IgD-negative memory B cell (primary cell): ENCODE measurements at regions not wholly inside any gene's neighbourhood (a gene's known extent, or its start where the extent isn't known, plus 50 kb on each side); places are given as distances from the start of the nearest gene placed in this dataset.
"Not testable (repeated sequence)": the region's sequence is repeated elsewhere in the genome, so short reads cannot be mapped to it uniquely, and the experiment has no call there.

ENCODE experiments used
- H3K27ac Mint-ChIP-seq, 3 donors: one replicate each; pipeline ENCODE4 v1.8.0; 2020 to 2022; ENCODE audit warnings: mild to moderate bottlenecking in 3 of 3, mixed read lengths in 3 of 3, moderate library complexity in 1 of 3
- H3K27me3 Mint-ChIP-seq: one replicate; pipeline ENCODE4 v1.8.0; 2021; ENCODE audit warnings: mixed read lengths
- H3K36me3 Mint-ChIP-seq: one replicate; pipeline ENCODE4 v1.8.0; 2020; ENCODE audit warnings: mild to moderate bottlenecking, mixed read lengths
- H3K4me1 Mint-ChIP-seq, 3 donors: one replicate each; pipeline ENCODE4 v1.8.0; 2020 to 2022; ENCODE audit warnings: mixed read lengths in 3 of 3, mild to moderate bottlenecking in 1 of 3
- H3K4me3 Mint-ChIP-seq, 4 donors: one replicate each; pipeline ENCODE4 v1.8.0; 2020 to 2022; ENCODE audit warnings: mild to moderate bottlenecking in 4 of 4, mixed read lengths in 4 of 4, moderate library complexity in 3 of 4
- H3K9me3 Mint-ChIP-seq, 3 donors: one replicate each; pipeline ENCODE4 v1.8.0; 2020 to 2021; ENCODE audit warnings: mixed read lengths in 3 of 3, mild to moderate bottlenecking in 1 of 3

- no peak overlapping the region for H3K4me3 Mint-ChIP-seq
- no peak overlapping the region for H3K27ac Mint-ChIP-seq
- peaks cover 0 to 26% (median 2%) of the 10 kb centered on the region in 3 donors for H3K9me3 Mint-ChIP-seq
- no peaks in the 10 kb centered on the region for H3K36me3 Mint-ChIP-seq
- no peaks in the 10 kb centered on the region for H3K27me3 Mint-ChIP-seq
- no peaks in the 10 kb centered on the region for H3K4me1 Mint-ChIP-seq
Observed at GRCh38 chr4:126874533-126874932, 758.2 kb upstream of the INTU start.

- H3K9me3 Mint-ChIP-seq = peaks cover 0 to 7% (median 4%) of the 10 kb centered on the region in 3 donors
- no peaks in the 10 kb centered on the region for H3K4me1 Mint-ChIP-seq
- H3K27me3 Mint-ChIP-seq = no peaks in the 10 kb centered on the region
- H3K27ac Mint-ChIP-seq = no peak overlapping the region
- H3K36me3 Mint-ChIP-seq = no peaks in the 10 kb centered on the region
- H3K4me3 Mint-ChIP-seq = no peak overlapping the region
Observed at GRCh38 chr4:126888968-126889367, 743.8 kb upstream of the INTU start.

- no peak overlapping the region for H3K27ac Mint-ChIP-seq
- H3K4me1 Mint-ChIP-seq = no peaks in the 10 kb centered on the region
- peaks cover 5 to 9% (median 5%) of the 10 kb centered on the region in 3 donors for H3K9me3 Mint-ChIP-seq
- H3K4me3 Mint-ChIP-seq = no peak overlapping the region
- no peaks in the 10 kb centered on the region for H3K27me3 Mint-ChIP-seq
- no peaks in the 10 kb centered on the region for H3K36me3 Mint-ChIP-seq
Observed at GRCh38 chr4:126890383-126890782, 742.4 kb upstream of the INTU start.

- H3K27me3 Mint-ChIP-seq = no peaks in the 10 kb centered on the region
- H3K4me3 Mint-ChIP-seq = no peak overlapping the region
- peaks cover 5 to 9% (median 6%) of the 10 kb centered on the region in 3 donors for H3K9me3 Mint-ChIP-seq
- H3K4me1 Mint-ChIP-seq = no peaks in the 10 kb centered on the region
- H3K36me3 Mint-ChIP-seq = no peaks in the 10 kb centered on the region
- no peak overlapping the region for H3K27ac Mint-ChIP-seq
Observed at GRCh38 chr4:126890994-126891393, 741.8 kb upstream of the INTU start.

GRCh38 chr4:126894963-126895362, 737.8 kb upstream of the INTU start:
- H3K27me3 Mint-ChIP-seq = no peaks in the 10 kb centered on the region
- no peak overlapping the region for H3K27ac Mint-ChIP-seq
- H3K9me3 Mint-ChIP-seq = peaks cover 6 to 18% (median 10%) of the 10 kb centered on the region in 3 donors
- H3K4me1 Mint-ChIP-seq = no peaks in the 10 kb centered on the region
- H3K36me3 Mint-ChIP-seq = no peaks in the 10 kb centered on the region
- no peak overlapping the region for H3K4me3 Mint-ChIP-seq

DNA sequence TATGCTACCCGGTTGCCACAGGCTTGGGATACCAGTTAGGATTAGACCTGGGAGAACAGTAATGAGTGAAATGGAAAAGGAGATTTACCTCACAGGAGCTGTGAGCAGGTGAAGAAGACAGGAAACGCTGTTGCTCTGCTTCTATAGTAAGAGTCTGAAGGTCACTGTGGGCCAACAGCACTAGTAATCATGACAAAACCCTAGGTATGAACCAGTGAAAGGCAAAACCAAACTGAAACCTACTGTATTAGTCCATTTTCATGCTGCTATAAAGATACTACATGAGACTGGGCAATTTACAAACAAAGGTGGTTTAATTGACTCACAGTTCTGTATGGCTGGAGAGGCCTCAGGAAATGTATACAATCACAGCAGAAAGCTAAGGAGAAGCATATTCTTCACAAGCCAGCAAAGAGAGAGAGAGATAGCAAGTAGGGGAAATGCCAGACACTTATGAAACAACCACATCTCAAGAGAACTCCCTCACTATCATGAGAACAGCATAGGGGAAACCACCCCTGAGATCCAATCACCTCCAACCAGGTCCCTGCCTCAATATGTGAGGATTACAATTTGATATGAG, 736.7 kb upstream of the INTU start:
- Mint-ChIP-seq H3K27me3 (no peaks in the 10 kb centered on the region), H3K4me3 (no peak overlapping the region), H3K9me3 (peaks cover 2 to 20% (median 8%) of the 10 kb centered on the region in 3 donors)

GRCh38 chr4:126897038-126897437, 735.7 kb upstream of the INTU start:
- H3K4me1 Mint-ChIP-seq = no peaks in the 10 kb centered on the region
- H3K27ac Mint-ChIP-seq = no peak overlapping the region
- no peaks in the 10 kb centered on the region for H3K27me3 Mint-ChIP-seq
- peaks cover 2 to 22% (median 8%) of the 10 kb centered on the region in 3 donors for H3K9me3 Mint-ChIP-seq
- no peak overlapping the region for H3K4me3 Mint-ChIP-seq
- no peaks in the 10 kb centered on the region for H3K36me3 Mint-ChIP-seq

More for the DNA sequence above, 736.7 kb upstream of the INTU start:
- no peaks in the 10 kb centered on the region for H3K4me1 Mint-ChIP-seq
- no peak overlapping the region for H3K27ac Mint-ChIP-seq
- no peaks in the 10 kb centered on the region for H3K36me3 Mint-ChIP-seq

DNA sequence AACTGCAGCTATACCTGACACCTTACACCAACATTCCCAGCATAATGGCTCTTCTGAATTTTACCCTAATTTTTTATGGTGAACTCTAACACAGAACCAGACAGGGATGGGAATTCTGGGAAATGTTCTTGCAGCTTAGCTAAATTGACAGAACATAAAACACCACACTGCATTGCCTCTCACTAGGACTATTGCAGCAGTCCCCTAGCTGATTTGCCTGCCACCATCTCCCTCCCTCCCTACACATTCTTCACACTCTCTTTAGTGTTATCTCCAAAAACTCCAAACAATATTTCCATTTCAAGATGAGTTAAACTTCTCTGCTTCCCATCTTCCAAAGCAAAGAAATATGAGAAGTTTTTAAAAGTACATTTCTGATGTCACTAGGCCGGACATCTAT, 733.9 kb upstream of the INTU start:
- peaks cover 2 to 22% (median 6%) of the 10 kb centered on the region in 3 donors for H3K9me3 Mint-ChIP-seq
- no peaks in the 10 kb centered on the region for H3K4me1 Mint-ChIP-seq

DNA sequence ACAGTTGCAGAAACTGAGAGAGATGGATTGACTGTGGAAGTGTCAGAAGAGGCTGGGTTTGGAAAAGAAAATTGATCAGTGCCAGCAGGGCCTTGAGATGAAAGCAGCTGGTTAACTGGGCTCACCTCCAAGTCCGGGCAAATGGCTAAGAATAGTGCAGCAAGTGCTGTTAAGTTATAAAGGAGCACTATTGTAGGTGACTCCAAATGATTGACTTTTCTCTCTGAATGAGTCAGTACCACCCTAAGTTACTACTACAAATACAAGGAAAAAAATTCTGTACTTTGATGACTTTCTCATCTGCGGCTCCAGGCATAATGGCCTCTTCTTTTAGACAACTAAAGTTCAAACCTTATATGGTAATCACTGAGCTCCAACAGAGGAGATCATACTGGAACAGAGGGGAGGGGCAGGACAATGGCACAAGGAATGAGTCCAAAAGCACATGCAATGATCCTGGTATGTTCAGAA, 733.4 kb upstream of the INTU start:
- Mint-ChIP-seq H3K27ac (no peak overlapping the region), H3K36me3 (no peaks in the 10 kb centered on the region), H3K27me3 (no peaks in the 10 kb centered on the region), H3K4me1 (no peaks in the 10 kb centered on the region), H3K9me3 (peaks cover 2 to 22% (median 6%) of the 10 kb centered on the region in 3 donors), H3K4me3 (no peak overlapping the region)

More for the DNA sequence above, 733.9 kb upstream of the INTU start:
- no peaks in the 10 kb centered on the region for H3K27me3 Mint-ChIP-seq
- H3K36me3 Mint-ChIP-seq = no peaks in the 10 kb centered on the region
- no peak overlapping the region for H3K27ac Mint-ChIP-seq
- H3K4me3 Mint-ChIP-seq = no peak overlapping the region

- H3K27me3 Mint-ChIP-seq = no peaks in the 10 kb centered on the region
- H3K4me3 Mint-ChIP-seq = no peak overlapping the region
- peaks cover 0 to 4% (median 2%) of the 10 kb centered on the region in 3 donors for H3K9me3 Mint-ChIP-seq
- no peaks in the 10 kb centered on the region for H3K4me1 Mint-ChIP-seq
- no peaks in the 10 kb centered on the region for H3K36me3 Mint-ChIP-seq
- H3K27ac Mint-ChIP-seq = no peak overlapping the region
Observed at GRCh38 chr4:126906466-126906865, 726.3 kb upstream of the INTU start.

DNA sequence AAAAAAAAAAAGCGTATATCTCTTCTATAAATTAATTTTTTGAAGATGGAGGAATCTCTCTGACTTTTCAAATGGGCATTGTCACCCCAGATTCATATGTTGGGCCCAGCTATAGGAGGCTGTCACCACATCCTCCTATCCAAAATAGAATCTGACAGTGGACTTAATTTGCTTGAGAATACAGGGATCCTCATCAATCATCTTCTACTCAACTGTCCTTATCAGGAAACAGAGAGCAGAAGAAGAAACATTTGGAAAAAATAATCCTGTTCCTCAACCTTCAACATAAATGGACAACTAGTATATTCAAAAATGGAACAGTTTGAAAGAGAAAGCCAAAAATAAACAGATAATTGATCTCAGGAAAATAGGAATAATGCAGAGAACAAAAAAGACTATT, 725.4 kb upstream of the INTU start:
- H3K27me3 Mint-ChIP-seq = no peaks in the 10 kb centered on the region

GRCh38 chr4:126916049-126916625, 716.6 kb upstream of the INTU start:
- H3K4me3 Mint-ChIP-seq = no peak overlapping the region
- peaks cover 5 to 22% (median 16%) of the 10 kb centered on the region in 3 donors for H3K9me3 Mint-ChIP-seq
- no peak overlapping the region for H3K27ac Mint-ChIP-seq
- no peaks in the 10 kb centered on the region for H3K4me1 Mint-ChIP-seq
- no peaks in the 10 kb centered on the region for H3K27me3 Mint-ChIP-seq
- peaks cover 2% of the 10 kb centered on the region for H3K36me3 Mint-ChIP-seq

More for the DNA sequence above, 725.4 kb upstream of the INTU start:
- no peaks in the 10 kb centered on the region for H3K36me3 Mint-ChIP-seq
- no peak overlapping the region for H3K4me3 Mint-ChIP-seq
- H3K9me3 Mint-ChIP-seq = peaks cover 0 to 4% (median 2%) of the 10 kb centered on the region in 3 donors
- no peaks in the 10 kb centered on the region for H3K4me1 Mint-ChIP-seq
- H3K27ac Mint-ChIP-seq = no peak overlapping the region

DNA sequence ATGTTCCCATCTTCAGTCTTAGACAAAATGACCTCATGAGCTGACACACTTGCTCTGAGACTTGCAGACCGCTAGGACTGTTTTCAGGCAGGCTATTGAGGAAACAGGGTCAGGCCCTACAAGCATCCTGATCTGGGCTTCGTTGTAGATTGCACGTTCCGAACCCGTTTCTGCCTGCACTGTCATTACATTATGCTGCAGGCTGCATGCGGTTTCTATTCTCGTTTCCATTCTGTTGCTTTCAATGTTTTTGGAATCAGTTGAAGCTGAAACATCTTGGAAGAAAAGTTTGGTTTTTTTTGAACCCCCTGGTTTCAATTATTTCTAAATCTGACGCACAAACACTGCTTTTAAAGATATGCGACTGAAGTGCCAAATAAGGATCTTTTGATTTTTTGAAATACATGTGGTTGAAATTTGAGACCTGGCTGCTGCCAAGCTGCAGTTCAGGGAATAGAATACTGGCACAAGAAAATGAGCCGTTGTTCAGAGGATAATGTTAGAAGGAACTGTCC, 716.1 kb upstream of the INTU start:
- H3K9me3 Mint-ChIP-seq = peaks cover 5 to 22% (median 16%) of the 10 kb centered on the region in 3 donors

DNA sequence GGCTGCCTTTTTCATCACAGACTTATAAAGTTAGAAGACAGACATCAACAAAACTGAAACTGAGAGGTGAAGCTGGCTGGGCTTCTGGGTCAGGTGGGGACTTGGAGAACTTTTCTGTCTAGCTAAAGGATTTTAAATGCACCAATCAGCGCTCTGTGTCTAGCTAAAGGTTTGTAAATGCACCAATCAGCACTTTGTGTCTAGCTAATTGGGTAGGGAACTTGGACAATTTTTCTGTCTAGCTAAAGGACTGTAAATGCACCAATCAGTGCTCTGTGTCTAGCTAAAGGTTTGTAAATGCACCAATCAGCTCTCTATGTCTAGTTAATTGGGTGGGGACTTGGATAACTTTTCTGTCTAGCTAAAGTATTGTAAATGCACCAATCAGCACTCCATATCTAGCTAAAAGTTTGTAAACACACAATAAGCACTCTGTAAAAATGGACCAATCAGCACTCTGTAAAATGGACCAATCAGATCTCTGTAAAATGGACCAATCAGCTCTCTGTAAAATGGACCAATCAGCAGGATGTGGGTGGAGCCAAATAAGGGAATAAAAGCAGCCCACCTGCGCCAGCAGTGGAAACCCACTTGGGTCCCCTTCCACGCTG, 710.3 kb upstream of the INTU start:
- H3K27me3 Mint-ChIP-seq, H3K36me3 Mint-ChIP-seq, H3K4me3 Mint-ChIP-seq, H3K4me1 Mint-ChIP-seq, H3K27ac Mint-ChIP-seq: not testable (repeated sequence)
- H3K9me3 Mint-ChIP-seq = peaks cover 2 to 25% (median 13%) of the 10 kb centered on the region in 3 donors

More for the DNA sequence above, 716.1 kb upstream of the INTU start:
- Mint-ChIP-seq H3K36me3 (peaks cover 2% of the 10 kb centered on the region), H3K27ac (no peak overlapping the region), H3K4me3 (no peak overlapping the region), H3K27me3 (no peaks in the 10 kb centered on the region), H3K4me1 (no peaks in the 10 kb centered on the region)

GRCh38 chr4:126924237-126924636, 708.5 kb upstream of the INTU start:
- Mint-ChIP-seq H3K9me3 (peaks cover 2 to 12% (median 6%) of the 10 kb centered on the region in 3 donors), H3K36me3 (no peaks in the 10 kb centered on the region), H3K27me3 (no peaks in the 10 kb centered on the region), H3K27ac (no peak overlapping the region), H3K4me3 (no peak overlapping the region), H3K4me1 (no peaks in the 10 kb centered on the region)
